ENCODE measurements at regions not wholly inside any gene's neighbourhood (a gene's known extent, or its start where the extent isn't known, plus 50 kb on each side); places are given as distances from the start of the nearest gene placed in this dataset.

DNA sequence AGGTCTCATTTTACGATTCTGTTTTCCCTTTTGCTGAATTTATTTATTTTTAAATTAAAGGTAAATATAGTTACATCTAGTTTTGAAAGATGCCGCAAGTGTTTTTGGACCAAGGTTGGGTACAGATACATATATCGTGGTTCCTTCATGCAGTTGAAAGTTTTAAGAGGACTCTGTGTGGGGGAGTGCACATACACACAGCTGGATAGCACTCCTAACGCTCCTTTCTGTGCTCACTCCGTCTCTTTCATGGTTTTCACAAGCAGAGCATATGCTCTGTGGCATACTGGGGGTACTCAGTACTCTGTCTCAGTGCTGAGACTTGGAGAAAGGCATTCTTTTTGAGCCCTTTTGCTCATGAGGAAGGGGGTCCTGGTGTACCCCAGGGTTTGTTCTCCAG, 307.5 kb downstream of the DOCK8 start:
- TF ChIP-seq CTCF (IDR thresholded peaks at IDR 0.05; ENCODE audit: low read depth, low read length, missing input control) (no peak), YY1 (IDR thresholded peaks at IDR 0.05) (no peak), MAX (IDR thresholded peaks at IDR 0.05) (no peak), ATF3 (IDR thresholded peaks at IDR 0.05) (no peak), RAD21 (IDR thresholded peaks at IDR 0.05) (no peak)
